HG03469 (cell line): ENCODE measurements at regions not wholly inside any gene's neighbourhood (a gene's known extent, or its start where the extent isn't known, plus 50 kb on each side); places are given as distances from the start of the nearest gene placed in this dataset.

ENCODE experiments used
- ATAC-seq: cut with Tn5 transposase; IDR thresholded peaks from one replicate; pipeline ENCODE4 v1.9.1; 2021; ENCODE audit warnings: mild to moderate bottlenecking, moderate library complexity, moderate number of reproducible peaks; ENCODE audit not compliant: unreplicated experiment

GRCh38 chr13:62357887-62358645, 942.4 kb upstream of the PCDH20 start:
- no peak for ATAC-seq

- ATAC-seq = no peak
These were observed 941.3 kb upstream of the PCDH20 start for GRCh38 chr13:62356977-62357376.

DNA sequence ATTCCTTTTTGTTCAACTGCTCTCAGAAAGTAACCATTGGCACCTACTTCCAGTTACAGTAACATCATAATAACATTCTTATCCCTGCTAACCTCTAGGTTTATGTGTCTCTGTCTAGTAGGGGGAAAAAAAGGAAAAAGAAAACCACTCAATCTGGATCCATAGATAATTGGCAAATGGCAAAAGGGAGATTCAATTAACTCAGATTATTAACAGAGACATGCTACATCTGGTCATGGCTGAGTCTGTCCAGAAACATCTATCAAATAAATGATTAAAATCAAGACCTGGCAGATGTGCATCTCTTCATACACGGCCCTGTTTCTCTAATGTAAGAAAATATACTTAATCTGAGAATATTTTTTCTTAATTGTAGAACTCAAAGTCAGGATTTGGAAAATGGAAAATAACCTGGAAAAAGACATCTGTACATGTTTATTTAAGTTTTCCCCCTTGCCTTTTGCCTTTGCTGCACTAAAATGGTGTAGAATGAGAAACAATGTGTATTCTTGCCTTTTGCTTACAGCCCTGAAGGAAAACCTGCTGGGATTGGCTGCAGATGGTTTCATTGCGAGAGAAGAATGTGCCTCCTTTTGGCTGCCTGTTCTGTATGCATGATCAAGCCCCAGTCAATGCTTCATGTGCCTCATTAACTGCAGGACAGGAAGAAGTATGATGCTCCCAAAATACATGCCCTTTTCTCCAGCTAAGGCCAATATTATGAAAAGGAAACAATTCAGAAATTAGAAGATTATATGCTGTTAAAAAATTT, 921.6 kb upstream of the PCDH20 start:
- ATAC-seq = no peak

DNA sequence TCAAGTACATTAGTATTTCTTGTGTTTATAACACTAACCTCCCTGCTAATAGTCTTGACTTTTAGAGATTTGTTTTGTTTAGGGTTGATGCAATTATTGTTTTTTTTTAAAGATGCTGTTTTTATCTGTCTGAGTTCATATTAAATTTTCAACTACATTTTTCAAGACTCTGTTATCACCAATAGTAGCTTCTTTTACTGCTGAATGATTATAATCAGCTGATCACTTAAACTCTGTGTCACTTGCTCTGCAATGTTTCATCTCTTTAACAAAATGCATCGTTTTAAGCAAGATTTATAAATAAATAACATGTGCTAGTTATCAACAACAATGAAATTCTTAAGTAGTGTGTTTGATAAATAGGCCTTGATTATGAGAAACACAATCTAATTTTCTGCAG, 920.9 kb upstream of the PCDH20 start:
- no peak for ATAC-seq

DNA sequence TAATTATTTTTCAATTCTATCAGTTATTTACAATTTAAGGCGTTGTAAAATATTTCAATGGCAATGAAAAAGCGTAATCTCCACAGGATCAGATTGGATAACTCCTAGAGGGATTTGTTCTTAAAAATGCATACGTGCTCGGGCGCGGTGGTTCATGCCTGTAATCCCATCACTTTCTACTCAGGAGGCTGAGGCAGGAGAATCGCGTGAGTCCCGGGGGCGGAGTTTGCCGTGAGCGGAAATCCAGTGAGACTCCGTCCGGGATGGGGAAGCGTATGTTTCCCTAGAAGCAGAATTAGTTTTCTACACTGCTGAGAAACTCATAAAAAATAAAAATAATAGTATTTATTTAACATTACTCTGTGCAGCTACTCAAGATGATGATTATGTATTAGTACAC, 917.8 kb upstream of the PCDH20 start:
- ATAC-seq = no peak

DNA sequence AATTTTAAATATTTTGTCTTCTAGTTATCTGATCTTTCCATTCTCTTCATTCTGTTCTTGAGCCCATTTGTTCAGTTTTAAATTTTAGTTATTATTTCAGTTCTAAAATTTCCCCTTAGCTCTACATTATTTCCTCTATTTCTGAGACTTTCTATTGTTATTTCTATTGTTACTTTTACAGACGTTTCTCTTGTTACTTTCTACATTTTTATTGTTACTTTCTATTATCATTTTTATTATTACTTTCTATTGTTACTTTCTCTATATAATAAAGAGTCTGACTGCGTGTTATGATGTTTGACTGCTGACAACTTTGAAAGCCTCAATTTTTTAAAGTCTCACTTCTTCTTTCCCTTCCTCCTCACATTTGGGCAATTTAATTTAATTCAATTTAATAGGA, 915.7 kb upstream of the PCDH20 start:
- no peak for ATAC-seq

DNA sequence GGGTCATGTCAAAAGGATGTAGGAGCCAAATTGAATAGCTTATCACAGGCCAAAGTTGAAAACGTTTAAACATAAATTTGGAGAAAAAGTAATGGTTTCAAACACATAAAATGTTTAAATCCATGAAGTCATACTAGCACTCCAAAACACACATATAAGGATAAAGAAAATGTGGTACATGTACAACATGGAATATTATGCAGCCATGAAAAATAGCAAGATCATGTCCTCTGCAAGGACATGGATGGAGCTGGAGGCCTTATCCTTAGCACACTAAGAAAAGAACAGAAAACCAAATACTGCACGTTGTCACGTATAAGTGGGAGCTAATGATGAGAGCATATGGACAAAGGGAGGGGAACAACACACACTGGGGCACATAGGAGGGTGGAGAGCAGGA, 911.7 kb upstream of the PCDH20 start:
- ATAC-seq = no peak

DNA sequence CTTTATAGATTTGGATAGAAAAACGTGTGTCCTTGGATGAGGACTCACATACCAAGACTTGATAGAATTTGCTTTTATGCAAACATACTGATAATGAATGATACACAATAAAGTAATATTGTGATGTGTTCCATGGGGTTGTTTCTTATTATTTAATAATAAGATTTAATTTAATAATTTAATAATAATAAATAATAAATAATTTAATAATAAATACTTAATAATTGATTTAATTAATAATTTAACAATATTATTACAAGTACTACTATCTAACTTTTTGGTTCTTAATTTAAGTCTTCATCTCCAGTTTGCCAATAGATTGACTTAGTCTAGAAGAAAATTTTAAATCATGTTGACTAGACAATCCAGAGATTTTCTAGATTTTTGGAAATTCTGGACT, 909.2 kb upstream of the PCDH20 start:
- ATAC-seq = no peak

DNA sequence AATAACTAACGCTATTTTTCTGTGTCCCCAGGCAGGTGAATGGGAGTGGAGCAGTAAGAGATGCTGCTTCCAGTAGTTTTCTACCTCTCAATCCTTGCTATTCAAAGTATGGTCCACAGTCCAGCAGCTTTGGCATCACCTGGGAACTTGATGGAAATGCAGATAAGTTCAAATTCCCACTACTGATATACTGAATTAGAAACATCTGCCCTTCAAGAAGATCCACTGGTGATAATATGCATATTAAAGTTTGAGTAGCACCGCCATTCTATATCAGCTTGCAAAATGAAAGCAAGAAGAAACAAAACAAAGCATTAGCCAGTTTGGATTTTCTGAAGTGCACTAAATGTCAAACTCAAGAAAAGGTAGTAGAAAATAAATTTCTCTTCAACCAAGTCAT, 906.2 kb upstream of the PCDH20 start:
- no peak for ATAC-seq

- ATAC-seq = no peak
These were observed 905.5 kb upstream of the PCDH20 start for GRCh38 chr13:62321139-62321538.

DNA sequence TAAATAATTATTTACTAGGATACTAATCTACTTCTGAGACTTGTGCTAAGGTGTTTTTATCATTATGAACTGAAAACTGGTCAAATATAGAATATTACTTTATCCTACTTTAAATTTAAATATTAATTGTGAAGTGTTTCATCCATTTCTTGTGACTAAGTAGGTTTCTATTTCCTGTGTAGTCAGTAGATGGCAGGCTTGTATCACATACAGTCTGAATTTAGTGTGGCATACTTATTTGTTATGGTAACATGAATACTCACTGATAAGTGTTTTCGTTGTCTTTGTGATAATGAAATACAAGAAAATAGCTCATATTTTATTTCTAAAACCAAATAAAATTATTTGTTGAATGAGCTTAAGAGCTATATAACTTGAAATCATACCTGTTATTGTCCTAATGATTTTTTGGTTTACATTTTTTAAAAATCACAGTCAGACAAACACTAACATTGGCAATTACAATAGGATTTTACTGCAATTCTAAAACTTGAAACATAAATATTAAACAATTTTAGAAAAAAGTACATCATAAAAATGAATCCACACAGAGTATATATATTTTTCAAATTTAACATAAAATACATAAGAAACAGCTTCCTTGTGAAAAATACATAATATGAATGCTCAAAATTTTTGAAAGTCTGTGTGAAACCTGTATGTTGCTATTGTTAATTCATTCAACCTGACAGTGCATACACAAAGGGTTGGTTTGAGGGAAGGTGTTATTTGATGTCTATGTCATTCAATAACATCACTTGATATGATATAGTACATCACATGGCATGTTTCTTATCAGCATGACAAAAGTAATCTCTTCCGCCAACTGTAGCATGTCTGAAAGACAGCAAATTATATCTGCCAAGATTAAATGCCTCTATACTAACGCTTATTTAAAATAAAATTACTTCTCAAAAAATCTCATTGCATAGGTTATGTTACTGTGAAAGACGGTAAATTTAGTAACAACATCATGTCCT, 904.8 kb upstream of the PCDH20 start:
- ATAC-seq = no peak

DNA sequence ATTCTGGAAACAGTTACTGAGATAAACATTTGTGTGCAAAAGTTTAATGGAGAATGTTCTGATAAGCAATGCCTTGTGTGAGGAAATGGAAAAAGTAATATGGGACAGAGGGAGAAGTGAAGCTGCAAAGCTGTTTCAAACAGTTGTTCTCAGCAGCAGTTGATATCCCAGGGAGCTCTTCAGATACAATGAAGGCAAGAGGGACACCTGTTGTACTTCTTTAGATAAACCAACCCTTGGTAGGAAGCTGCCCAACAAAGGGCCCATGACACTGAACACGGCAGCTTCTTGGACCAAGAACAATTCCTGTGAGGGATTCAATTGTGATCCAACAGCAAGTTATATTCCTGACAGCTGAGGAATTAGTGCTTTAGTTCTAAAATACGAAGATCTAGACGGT, 894.3 kb upstream of the PCDH20 start:
- no peak for ATAC-seq

DNA sequence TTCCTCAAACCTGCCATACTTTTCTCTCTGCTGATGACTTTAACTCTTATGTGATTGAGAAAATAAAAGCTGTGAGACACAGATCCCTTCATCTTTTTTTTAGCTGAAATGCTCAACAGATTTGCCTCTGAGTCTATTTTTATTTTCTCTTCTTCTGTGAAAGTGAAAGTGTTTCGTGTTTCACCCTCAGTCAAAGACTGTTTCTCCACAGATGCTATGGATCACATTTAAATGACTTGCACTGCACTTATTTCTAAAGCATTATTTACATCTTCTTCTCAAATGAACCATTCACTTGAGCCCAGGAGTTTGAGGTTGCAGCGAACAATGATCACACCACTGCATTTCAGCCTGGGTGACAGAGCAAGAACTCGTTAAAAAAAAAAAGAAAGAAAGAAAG, 890.1 kb upstream of the PCDH20 start:
- no peak for ATAC-seq

DNA sequence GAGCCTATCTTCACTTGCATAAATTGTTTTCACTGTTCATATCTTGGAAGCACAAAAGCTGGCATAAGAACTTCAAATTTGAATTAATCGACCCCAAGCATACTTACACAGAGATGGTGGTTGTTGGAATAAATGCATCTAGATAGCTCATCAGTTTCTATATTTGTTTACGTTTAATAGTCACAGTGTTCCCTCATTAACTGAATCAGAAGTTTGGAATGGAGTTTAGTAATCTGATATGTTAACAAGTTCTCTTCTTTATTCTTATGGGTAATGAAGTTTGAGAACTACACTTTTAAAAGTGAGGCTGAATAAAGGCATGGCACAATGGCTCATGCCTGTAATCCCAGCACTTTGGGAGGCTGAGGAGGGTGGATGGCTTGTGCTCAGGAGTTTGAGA, 886.7 kb upstream of the PCDH20 start:
- no peak for ATAC-seq

DNA sequence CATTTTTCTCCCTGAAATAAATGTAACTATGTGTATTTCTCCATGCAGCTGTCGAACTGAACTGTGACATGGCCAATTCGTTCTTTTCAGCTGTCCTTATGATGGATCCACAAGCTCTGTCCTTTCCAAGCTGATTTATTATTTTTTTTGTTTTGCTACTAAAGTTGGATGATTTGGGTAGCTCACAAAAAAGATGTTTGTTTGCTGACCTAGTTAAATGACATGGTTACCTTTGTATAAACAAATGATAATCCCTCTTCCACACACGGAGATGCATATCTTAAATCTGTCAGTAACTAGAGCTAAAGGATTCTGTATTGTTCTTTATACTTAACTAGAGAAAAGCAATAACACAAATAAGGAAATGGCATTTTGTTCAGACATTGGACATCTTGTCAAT, 884.3 kb upstream of the PCDH20 start:
- no peak for ATAC-seq

DNA sequence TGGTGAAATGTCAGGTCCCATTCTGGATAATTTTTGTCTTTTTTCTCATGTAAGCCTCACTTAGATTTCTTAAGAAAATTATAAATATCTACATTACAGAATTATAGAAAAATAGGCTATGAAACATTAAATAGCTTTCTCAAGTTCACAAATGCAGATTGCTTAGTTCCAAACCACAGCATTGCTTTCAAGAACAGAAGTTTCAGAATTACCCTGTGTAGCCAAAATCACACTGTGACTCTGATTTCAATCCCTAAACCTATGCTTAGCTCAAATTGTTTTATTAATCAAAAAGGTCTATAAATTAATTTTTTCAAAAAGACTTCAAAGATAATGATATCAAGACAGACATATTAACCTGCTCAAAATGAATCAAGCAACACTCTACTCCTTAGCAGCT, 881.2 kb upstream of the PCDH20 start:
- no peak for ATAC-seq

GRCh38 chr13:62294244-62294643, 878.6 kb upstream of the PCDH20 start:
- no peak for ATAC-seq

- ATAC-seq = no peak
These were observed 877.2 kb upstream of the PCDH20 start for GRCh38 chr13:62292714-62293480.

DNA sequence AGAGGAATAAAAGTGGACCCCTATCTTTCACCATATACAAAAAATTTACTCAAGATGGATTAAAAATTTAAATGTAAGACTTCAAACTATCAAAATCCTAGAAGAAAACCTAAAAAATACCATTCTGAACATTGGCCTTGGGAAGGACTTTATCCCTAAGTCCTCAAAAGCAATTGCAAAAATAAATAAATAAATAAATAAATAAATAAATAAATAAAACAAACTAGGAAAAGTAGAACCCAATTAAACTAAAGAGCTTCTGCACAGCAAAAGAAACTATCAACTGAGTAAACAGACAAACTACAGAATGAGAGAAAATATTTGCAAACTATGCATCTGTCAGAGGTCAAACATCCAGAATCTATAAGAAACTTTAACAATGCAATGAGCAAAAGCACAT, 874.9 kb upstream of the PCDH20 start:
- no peak for ATAC-seq

DNA sequence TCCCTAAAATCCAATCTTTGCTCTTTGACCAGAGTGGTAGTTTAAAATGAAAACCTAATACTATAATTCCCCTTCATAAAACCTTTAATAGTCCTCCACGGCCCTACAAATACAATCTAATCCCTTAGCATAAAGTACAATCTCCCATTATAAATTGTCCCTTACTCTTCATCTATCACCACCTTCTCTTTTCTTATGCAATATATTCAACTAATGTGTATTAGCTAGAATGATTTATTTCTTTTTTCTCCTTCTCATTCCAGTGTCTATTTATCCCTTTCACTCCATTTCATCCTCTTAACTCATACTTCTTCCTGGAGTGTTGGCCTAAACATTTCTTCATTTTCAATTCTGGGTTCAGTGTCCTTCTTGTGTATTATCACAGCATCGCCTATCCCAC, 872.1 kb upstream of the PCDH20 start:
- ATAC-seq = no peak

GRCh38 chr13:62280590-62280989, 864.9 kb upstream of the PCDH20 start:
- no peak for ATAC-seq
